ENCODE measurements at regions not wholly inside any gene's neighbourhood (a gene's known extent, or its start where the extent isn't known, plus 50 kb on each side); places are given as distances from the start of the nearest gene placed in this dataset.

DNA sequence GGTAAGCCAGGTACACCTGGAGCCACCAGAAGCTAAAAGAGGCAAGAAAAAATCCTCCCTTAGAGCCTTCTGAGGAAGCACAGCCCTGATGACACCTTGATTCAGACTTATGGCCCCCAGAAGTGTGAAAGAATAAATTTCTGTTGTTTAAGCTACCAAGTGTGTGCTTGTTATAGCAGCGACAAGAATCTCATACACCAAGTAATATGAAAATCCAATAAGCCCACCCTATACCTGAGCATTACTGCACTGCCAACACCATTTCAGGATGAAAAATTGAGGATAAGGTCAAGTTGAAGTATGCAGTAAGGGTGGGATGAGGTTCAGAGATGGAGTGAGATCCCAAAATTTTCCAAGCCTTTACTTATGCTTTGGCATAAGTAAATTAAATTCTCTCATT is 163.6 kb upstream of the CCDC196 start:
- TF ChIP-seq CTCF (IDR thresholded peaks at IDR 0.05) (no peak), POLR2A (IDR thresholded peaks at IDR 0.05) (no peak), POLR2AphosphoS5 (IDR thresholded peaks at IDR 0.05) (no peak)
